Lower leg skin (tissue), 4 donors: ENCODE measurements at regions not wholly inside any gene's neighbourhood (a gene's known extent, or its start where the extent isn't known, plus 50 kb on each side); places are given as distances from the start of the nearest gene placed in this dataset.
"Not testable (repeated sequence)": the region's sequence is repeated elsewhere in the genome, so short reads cannot be mapped to it uniquely, and the experiment has no call there.

Source experiments
- DNase-seq, 2 donors: peaks; one replicate each; pipeline ENCODE4 v3.0.0-alpha.2; 2019; ENCODE audit warnings: low spot score in 2 of 2
- H3K4me3 ChIP-seq: fragments of 200-600 bp; sonication (generic); 2 replicates; pipeline ENCODE4 v1.5.1; 2017; ENCODE audit warnings: mild to moderate bottlenecking, low read depth; ENCODE audit not compliant: poor library complexity, severe bottlenecking
- POLR2A ChIP-seq, 2 donors: fragments of 450-650 bp; IDR thresholded peaks; one replicate each; pipeline ENCODE4 v1.6.1; 2016 to 2017; ENCODE audit warnings: antibody characterized with exemption in 2 of 2, mild to moderate bottlenecking in 1 of 2, moderate library complexity in 1 of 2
- WGBS, 2 donors: methylation state at CpG; one replicate each; pipeline ENCODE4 v1.1.5; 2018; 5-methylcytosine and 5-hydroxymethylcytosine counted together
- intact Hi-C: fragments of 100-400 bp; cut with DNase I; formaldehyde crosslinking; loops from one replicate; pipeline ENCODE4 v1.15.0; 2023; ENCODE audit warnings: low total_unique reads
- TF ChIP-seq, protein P1 (sequence below), 3 donors: fragments of 450-650 bp; IDR thresholded peaks; one replicate each; pipeline ENCODE4 v1.5.1; 2016; ENCODE audit warnings: antibody characterized with exemption in 3 of 3, mild to moderate bottlenecking in 3 of 3, moderate library complexity in 2 of 3

- no peak for DNase-seq
- intact Hi-C loops: no loop called here
- no peak overlapping the region for H3K4me3 ChIP-seq
- TF ChIP-seq, protein P1, sequence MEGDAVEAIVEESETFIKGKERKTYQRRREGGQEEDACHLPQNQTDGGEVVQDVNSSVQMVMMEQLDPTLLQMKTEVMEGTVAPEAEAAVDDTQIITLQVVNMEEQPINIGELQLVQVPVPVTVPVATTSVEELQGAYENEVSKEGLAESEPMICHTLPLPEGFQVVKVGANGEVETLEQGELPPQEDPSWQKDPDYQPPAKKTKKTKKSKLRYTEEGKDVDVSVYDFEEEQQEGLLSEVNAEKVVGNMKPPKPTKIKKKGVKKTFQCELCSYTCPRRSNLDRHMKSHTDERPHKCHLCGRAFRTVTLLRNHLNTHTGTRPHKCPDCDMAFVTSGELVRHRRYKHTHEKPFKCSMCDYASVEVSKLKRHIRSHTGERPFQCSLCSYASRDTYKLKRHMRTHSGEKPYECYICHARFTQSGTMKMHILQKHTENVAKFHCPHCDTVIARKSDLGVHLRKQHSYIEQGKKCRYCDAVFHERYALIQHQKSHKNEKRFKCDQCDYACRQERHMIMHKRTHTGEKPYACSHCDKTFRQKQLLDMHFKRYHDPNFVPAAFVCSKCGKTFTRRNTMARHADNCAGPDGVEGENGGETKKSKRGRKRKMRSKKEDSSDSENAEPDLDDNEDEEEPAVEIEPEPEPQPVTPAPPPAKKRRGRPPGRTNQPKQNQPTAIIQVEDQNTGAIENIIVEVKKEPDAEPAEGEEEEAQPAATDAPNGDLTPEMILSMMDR (IDR thresholded peaks at IDR 0.05): no peak
- no peak for TF ChIP-seq POLR2A (IDR thresholded peaks at IDR 0.05)
These were observed 106.7 kb upstream of the CXorf51A start for GRCh38 chrX:146921204-146921603.

DNA sequence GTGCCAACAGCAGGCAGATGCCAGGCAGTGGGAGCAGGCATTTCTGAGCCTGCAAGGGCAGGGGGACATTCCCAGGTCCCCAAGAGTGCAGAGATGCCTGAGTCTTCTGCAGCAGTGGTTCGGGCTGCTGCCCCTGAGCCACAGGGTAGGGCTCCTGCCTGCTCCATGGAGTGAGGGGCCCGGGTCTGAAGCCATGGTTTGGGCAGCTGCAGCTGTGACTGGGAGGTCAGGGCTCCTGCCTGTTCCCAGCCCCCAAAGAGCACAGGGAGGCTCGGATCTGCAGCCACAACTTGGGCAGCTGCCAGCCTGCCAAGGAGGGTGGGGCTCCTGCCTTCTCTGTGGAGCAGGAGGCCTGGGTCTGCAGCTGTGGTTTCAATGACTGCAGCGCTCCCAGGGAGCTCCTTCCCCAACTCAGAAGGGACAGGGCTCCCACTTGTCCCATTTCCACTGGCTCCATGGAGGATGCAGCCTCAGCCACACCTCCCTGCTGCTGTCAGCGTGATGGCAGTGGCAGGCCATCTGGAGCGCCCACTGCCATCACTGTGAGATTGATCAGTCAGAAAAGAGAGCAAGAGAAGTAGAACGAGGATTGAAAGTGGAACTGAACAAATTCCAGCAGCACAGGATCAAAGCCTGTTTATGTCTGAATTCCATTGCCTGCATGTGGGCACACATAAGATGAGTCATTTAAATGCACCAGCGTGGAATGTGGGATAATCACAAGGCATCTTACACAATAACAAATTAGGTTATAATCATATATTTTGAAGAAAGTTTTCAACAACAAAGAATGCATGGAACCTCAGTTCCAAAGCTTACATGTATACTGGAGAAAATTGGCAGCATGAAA is 93.1 kb upstream of the CXorf51A start:
- WGBS, 2 donors: 50 to 51% methylated on average over 5 to 7 of the region's 8 CpGs
- intact Hi-C loops: no loop called here
- no peak for DNase-seq
- H3K4me3 ChIP-seq: no peak overlapping the region
- no peak for TF ChIP-seq POLR2A (IDR thresholded peaks at IDR 0.05)
- TF ChIP-seq, protein P1 (IDR thresholded peaks at IDR 0.05): no peak

DNA sequence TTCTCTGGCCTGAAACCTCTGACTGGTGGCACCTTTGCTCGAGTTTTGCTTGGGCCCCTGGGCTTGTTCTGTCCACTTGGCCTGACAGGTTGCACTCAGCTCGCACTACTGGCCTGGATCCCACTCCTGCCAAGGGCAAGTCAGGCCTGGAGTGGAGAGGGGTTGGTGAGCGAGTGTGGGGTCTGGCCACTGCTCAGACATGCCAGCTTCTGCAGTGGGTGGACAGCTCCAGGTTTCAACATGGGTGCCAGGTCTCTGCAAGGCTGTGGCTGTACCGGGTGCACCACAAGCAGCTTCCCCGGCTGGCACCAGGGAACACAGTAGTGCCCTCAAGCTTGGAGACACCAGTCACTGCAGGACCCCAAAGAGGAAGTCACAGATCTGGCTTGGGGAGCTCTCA is 91.6 kb upstream of the CXorf51A start:
- H3K4me3 ChIP-seq: no peak overlapping the region
- no peak for DNase-seq
- no peak for TF ChIP-seq POLR2A (IDR thresholded peaks at IDR 0.05)
- TF ChIP-seq, protein P1 (IDR thresholded peaks at IDR 0.05): no peak
- intact Hi-C loops: no loop called here
- WGBS, 2 donors: 51 to 66% methylated on average over 3 to 4 of the region's 5 CpGs

DNA sequence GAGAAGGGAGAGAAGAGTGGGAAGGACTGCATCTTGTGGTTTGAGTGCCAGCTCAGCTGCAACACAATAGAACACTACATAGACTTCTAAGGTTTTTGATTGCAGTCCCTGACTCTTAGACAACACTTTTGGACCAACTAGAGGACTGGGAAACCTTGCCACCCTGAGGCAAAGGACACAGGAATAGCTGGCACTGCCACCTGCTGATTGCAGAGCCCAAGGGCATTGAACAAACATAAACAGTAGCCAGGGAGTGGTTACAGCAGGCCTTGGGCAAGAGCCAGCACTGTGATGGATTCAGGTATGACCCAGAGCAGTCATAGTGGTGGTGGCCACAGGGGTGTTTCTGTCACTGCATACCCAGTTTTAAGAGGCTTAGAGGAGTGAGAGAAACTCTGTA is 72.5 kb upstream of the CXorf51A start:
- no peak overlapping the region for H3K4me3 ChIP-seq
- DNase-seq: no peak
- no peak for TF ChIP-seq POLR2A (IDR thresholded peaks at IDR 0.05)
- intact Hi-C loops: no loop called here

DNA sequence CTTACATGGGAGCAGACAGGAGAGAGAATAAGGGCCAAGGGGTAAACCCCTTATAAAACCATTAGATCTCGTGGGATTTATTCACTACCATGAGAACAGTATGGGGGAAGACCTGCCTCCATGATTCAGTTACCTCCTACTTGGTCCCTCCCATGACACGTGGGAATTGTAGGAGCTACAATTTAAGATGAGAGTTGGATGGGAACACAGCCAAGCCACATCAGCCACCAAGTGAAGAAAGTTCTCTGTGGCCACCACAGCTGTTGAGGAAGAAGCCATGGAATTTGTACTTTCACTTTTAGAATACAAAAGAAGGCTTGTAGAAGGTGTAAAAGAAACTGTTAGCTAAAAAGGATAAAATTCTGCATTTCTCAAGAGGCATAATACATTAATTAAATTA is 67.0 kb upstream of the CXorf51A start:
- TF ChIP-seq, protein P1 (IDR thresholded peaks at IDR 0.05): no peak
- no peak for TF ChIP-seq POLR2A (IDR thresholded peaks at IDR 0.05)
- H3K4me3 ChIP-seq: no peak overlapping the region
- intact Hi-C loops: no loop called here
- DNase-seq: no peak
- WGBS, 2 donors: 60 to 64% methylated on average over 2 of the region's 2 CpGs

DNA sequence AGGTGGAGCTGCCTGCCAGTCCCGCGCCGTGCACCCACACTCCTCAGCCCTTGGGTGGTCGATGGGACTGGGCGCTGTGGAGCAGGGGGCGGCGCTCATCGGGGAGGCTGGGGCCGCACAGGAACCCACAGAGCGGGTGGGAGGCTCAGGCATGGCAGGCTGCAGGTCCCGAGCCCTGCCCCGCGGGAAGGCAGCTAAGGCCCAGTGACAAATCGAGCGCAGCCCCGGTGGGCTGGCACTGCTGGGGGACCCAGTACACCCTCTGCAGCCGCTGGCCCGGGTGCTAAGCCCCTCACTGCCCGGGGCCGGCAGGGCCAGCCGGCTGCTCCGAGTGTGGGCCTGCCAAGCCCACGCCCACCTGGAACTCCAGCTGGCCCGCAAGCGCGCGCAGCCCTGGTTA is 52.3 kb upstream of the CXorf51A start:
- DNase-seq, H3K4me3 ChIP-seq, intact Hi-C loops: not testable (repeated sequence)
- WGBS, 2 donors: 91% methylated on average over 9 of the region's 27 CpGs; no CpG with 5 or more reads in 1 of the 2 donors

GRCh38 chrX:146865734-146866133 is 51.2 kb upstream of the CXorf51A start:
- 85 to 90% methylated on average over 9 to 14 of the region's 14 CpGs for WGBS, 2 donors
- peak in 1 of 2 donors; percentile 70 for DNase-seq
- H3K4me3 ChIP-seq, intact Hi-C loops: not testable (repeated sequence)
